GM18507 (cell line): ENCODE measurements at regions not wholly inside any gene's neighbourhood (a gene's known extent, or its start where the extent isn't known, plus 50 kb on each side); places are given as distances from the start of the nearest gene placed in this dataset.

Source experiments
- DNase-seq: peaks from one replicate; pipeline ENCODE4 v3.0.0; 2011; ENCODE audit warnings: low read depth; ENCODE audit not compliant: insufficient read length; ENCODE audit errors: extremely low spot score
- FAIRE-seq: peaks from 2 replicates; lab custom pipeline; 2011; peaks lifted over from hg19 to GRCh38; lab: Jason Lieb, UNC

DNA sequence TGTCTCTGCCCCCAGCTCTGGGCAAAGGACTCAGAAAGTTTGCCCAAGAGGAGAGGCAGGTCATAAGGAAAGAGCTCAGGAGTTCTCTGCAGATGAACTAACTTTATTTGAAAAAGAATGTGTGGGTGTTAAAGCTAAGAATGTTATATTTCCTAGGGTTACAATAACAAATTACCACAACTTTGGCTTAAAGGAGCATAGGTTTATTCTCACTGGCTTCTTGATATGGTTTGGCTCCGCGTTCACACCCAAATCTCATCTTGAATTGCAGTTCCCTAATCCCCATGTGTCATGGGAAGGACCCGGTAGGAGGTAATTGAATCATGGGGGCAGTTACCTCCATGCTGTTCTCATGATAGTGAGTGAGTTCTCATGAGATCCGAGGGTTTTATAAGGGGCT, 383.7 kb upstream of the CFAP20DC start:
- FAIRE-seq (no peak), DNase-seq (no peak)

DNA sequence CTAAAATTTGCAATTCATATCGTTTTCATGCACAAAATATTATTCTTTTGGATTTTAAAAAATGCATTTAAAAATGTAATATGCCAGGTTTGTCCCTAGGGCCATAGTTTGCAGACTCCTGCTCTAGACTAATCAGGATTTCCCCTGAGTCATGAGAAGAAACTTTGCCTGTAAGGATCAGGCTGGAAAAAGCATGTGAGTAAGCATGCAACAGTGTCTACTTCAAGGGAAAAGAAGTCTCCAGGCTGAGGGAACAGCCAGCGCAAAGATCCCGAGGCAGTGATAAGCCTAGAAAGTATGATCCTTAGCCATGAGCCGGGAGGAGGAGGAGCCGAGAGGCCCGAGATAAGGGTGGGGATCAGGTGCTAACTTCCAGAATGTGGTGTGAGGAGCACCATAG, 382.8 kb upstream of the CFAP20DC start:
- DNase-seq (no peak), FAIRE-seq (no peak)

DNA sequence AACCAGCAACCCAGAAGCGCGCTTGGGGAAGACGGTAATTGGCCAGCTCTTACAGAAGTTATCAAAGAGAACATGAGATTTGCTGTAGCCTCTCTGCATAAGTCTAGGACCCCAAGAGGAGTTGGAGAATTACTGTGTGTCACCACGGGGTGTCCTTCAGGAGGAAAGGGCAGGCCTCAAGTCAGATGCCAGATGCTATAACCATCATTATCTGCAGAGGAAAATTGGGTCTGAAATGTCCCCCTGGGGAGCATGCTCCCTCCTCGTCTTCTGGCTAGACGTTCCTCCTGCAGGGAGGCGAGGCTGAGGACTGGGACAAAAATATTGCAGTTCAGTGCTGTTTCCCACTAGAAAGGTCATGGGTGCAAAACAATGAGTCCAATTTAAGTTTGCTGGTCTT, 380.5 kb upstream of the CFAP20DC start:
- no peak for DNase-seq
- FAIRE-seq = no peak

DNA sequence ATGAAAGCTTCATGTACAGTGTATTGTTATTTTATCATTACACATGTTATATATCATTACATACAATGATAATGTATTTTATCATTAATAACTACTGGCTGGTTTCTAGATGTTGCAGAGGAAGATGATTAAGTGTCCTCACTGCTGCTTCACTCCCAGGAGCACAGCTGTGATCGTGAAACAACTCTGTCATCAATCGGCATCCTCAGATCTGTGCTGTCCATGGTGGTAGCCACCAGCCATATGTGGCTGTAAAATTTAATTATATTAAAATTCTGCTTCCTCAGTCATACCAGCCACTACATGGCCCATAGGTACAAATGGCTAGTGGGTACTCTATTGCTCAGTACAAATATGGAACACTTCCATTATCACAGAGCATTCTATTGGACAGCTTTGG, 379.4 kb upstream of the CFAP20DC start:
- FAIRE-seq (no peak), DNase-seq (no peak)

DNA sequence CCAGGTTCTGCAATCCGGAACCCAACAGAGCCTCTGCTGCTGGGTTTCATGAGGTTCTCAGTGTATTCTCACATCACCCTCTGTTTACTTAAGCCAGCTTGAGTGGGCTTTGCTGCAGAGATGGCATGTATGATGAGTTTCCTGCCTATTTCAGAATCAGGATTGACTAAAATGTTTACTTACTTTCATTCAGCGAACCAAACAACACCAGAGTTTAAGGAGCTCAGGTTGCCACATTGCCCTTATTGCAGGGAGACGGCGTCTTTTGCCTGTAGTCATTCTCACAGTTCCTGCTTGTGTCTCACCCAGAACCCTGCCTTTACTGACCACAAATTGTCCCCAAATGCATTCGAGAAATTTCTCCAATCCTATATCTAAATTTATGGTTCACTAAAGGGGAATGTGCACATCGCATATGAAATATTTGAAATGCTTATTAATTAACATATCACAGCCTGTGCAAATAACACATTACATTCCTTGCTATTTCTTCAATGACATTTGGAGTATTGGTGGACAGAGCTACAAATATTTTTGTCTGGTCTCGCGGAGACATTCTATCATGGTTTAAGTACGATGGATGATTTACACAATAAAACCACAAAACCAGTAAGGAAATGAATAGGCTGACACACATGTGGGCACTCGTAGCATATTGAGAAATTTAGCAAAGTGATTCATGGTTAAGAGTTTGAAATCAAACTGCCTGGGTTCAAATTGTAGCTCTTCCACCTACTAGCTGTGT, 377.2 kb upstream of the CFAP20DC start:
- no peak for DNase-seq
- no peak for FAIRE-seq

DNA sequence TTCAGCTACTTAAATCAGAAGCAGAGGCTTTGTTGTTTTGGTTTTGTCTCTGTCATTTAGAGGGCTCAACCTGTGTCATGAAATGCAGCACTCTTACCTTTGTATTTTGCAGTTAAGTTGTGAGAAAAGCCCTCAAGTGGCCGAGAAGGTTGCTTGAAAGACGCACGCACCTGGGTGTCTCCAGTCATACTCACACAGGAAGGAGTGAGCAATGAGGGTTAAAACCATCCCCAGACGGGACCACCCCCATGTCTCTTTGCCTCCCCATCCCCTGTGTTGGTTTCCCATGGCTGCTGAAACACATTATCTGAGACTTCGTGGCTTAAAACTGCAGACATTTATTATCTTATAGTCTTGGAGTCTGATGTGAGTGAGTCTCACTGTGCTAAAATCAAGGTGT, 376.1 kb upstream of the CFAP20DC start:
- FAIRE-seq (peak; percentile 39), DNase-seq (no peak)

DNA sequence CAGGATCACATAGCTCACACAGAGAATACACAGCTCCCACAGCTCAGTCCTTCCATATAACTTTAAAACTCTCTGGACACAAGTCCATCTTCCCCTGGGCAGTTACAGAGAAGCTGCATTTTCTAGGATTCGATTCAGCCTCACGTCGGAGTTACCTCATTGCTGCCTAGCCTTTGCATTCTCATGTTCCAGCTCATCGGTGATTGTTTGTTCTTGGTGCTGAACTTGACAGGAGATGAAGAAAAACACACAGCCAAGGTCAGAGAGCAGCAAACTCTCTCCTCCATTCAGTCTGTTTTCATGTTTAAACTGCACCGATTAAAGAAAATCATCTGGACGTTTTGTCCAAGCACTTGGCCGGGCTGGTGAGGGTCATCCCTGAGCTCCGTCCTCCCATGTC, 375.5 kb upstream of the CFAP20DC start:
- FAIRE-seq (no peak), DNase-seq (no peak)

DNA sequence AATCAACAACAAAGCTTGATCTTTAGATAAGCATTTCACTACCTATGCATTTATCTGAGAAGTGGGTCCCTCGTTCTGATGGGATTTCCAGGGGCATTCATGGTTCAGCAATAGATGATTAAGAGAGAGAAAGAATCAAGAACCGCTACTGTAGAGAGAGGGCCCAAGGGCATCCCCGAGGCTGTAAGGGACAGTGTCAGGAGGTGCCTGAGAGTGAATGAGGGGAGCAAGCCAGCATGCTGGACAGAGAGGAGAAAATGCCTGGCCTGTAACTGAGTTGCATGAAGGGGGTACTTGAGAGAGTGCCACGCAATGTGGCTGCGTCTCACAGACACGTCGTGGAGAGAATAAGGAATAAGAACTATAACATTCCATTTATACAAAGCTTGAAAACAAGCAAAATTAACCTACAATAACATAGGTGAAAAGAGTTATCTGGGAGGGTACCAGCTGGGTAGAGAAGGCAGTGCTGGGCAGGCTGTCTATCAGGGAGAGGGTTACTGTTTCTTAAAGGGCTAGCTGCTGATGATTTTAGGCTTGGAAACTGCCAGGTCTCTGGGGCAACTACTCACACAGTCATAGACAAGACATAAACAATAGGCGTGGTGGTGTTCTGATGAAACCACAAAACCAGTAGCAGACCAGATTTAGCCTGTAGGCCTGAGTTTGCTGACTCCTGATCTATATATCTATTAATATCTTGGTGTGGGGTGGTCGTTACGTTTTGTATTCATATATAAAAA, 374.6 kb upstream of the CFAP20DC start:
- no peak for DNase-seq
- FAIRE-seq = no peak

DNA sequence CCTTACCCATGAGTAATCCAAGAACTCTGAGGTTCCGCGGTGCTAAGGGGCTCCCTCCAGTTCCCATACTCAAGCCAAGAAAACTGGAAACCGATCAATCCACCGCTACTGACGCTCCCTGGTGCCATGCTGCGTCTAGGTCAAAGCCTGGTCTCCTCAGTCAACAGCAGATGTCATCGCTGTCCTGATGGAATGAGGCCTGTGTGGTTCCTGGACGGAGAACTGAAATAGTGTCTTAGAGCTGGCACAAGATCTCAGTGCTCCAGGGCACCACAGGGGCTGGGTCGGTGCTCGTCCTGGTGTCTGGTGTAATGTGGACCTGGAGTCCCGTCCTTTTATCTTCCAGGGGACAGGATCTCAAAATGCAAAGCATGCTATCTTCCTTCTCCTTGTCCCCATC, 373.9 kb upstream of the CFAP20DC start:
- FAIRE-seq (peak; percentile 46), DNase-seq (no peak)

DNA sequence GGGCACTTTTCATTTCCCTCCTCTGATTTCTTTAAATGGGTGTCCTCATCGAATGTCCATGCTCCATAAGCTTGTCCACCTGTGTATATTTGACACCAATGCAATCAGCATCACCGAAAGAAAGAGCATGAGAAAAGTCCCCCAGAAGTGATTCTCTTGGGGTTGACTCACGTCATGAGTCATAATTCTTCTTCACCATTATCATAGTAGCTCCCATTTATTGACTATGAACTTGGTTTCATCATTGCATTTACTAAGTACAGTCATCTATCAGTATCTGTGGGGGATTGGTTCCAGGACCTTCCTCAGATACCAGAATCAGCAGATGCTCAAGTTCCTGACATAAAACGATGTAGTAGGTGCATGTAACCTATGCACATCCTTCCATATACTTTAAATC, 372.5 kb upstream of the CFAP20DC start:
- FAIRE-seq (peak; percentile 35), DNase-seq (no peak)

DNA sequence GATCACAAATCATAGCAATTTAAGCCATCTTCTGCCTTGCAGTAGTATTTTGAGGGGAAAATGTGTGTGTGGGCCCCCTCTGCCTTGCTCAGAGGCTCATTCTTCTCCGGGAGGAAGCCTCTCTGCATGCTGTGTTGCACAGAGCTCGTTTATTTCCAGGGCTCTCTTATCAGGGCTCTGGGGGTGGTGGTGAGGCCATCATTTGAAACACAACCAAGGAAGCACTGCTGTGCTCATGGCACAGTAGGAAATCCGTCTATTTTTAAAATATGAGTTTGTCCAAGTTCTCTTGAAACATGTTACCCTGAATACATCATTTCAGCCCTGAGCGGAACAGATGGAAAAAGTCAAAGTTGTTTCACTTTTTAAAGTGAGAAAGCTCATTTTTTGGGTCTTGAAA, 369.0 kb upstream of the CFAP20DC start:
- FAIRE-seq = no peak
- no peak for DNase-seq

DNA sequence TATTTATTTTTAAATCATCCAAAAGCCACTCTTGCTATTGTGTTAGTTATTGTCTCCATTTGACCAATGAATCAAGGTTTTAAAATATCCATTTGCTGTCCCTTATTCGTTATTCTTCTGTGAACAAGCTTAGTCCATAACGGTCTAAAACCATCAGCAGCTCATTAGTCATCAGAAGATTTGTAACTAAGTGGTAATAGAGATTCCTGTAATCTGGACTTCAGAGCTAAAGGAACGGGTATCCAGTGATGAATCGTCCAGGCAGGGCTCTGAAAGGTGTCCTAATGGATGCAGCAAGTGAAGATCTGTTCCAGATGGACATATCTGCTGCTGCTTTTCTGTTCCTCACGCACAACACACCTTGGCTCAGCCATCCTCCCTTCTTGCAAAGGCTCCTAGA, 362.7 kb upstream of the CFAP20DC start:
- FAIRE-seq = no peak
- no peak for DNase-seq

DNA sequence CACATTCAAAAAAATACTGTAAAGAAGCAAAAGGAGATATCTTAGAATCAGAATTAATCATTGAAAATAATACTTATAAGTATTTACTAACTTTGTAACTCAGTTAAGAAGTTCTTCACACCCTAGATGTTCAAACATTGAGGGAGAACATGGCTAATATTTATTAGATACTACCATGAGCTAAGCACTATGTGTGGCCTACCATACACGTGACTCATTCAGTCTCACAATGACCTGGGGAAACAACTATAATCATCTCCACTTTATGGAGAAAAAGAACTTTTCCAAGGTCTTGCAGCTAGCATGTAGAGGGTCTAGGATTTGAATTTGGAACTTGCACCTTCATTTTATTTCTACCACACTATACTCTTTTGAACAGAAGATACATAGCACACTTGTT, 361.9 kb upstream of the CFAP20DC start:
- FAIRE-seq (no peak), DNase-seq (no peak)

DNA sequence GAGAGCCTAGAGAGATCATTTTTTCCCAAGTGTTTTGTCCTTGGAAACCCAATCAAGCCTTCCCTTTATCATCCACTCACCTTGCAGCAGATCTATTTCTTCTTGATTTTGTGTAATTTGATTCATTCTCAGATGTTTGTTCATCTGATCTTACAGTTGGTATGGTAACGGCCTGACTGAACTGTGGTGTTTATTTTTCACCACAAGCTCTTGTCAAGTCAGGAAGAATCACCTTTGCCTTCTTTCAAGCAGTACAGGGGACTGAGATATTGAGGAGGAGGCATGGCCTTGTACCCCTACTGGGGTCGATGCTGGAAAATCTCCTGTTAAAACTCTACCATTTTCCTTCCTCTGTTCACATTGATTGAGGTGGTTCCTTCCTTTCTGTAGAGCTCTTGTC, 361.4 kb upstream of the CFAP20DC start:
- DNase-seq = no peak
- no peak for FAIRE-seq

DNA sequence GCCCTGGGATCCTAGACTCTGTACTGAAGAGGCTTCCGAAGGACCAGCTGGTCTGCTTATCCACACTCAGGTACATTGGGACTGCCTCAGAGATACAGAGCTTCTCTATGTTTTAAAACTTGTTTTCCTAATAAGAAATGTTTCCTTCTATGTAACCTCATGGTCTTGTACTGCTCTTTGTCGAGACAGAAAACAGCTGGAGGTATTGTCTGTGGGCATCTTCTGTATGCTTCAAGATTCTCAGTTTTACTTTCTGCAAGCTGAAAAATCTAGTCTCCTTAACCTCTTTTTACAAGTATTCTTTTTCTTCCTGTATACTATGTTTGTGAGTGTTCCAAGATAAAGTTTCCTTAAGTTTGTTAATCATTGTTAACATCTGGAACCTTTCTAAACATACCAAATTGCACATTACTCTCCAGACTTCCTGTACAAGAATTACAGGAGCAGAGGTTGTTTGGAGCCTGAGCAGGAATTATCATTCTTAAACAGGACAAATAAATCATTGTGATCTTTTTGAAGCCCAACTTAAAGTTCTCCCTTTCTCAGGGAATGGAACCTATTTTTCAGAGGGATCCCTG, 358.3 kb upstream of the CFAP20DC start:
- DNase-seq (no peak), FAIRE-seq (peak; percentile 69)

DNA sequence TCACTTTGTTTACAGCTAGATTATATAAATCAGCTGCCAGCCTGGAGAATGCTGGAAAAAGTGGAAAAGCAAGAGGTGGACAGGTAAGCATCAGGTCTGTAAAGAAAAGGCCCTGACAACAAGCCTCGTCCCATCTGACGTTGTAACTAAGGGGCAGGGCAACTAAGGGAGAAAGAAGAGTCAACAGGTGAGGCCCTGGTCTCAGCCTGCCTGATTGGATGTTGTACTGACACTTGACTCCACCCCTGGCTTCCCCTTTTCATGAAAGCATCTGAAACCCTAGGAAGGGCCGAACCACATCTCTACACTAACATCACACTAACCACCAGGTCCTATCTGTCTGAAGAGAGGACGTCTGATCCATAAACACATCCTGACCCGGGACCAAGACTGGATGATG, 357.6 kb upstream of the CFAP20DC start:
- no peak for DNase-seq
- no peak for FAIRE-seq

DNA sequence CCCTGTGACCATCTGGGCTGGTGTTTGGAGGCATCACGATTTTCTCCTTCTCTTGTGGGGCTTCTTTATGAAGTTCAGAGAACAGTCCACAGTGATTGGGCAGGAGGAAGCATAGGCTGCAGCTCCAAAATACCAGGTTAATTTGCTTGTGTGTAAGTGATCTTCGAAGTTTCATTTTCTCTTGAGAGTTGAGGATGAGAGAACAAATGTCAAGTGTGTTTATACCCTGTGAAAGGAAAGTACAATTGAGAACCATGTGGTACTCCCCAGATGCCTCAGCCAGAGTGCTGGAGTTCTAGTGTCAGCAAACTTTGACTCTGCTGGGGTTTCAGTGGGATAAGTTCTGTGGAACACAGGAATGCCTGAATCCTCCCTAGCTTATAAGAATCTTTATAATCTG, 357.1 kb upstream of the CFAP20DC start:
- DNase-seq (no peak), FAIRE-seq (peak; percentile 89)

DNA sequence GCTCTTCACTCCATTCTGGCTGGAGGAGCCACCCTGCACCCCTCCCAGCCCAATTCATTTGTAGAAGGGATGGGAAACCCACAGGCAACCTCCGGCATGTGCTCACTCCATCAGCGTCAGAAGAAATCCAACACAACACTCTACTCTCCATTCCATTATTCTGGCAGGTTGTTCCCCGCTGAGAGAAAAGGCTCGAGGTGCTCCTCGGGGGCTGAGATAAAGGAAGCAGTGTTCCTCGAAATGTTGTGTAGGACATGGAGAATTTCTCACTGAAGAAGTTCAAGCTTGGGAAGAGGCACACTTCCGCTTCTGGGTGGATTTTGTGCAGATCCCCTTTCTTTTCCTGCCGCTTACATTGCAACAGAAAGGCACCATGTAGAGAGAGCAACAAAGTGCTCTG, 355.0 kb upstream of the CFAP20DC start:
- FAIRE-seq (no peak), DNase-seq (no peak)

DNA sequence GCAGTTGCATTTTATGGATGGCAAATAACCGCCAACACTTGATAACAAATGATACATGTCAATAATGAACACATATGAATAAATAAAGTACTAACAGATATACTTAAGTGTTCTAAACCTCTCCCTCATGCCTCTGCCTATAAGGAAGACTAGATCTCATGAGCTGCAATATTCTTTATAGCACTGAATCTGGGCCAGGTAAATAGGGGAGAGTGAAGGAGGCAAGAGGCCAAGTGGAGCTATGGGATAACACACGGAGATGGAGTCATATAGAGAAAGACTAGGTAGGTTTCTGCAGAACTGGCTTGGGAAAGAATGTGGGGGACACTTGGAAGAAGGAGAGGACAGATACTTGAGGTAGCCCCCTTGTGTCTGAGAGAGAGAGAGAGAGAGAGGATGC, 354.2 kb upstream of the CFAP20DC start:
- DNase-seq (no peak), FAIRE-seq (no peak)

DNA sequence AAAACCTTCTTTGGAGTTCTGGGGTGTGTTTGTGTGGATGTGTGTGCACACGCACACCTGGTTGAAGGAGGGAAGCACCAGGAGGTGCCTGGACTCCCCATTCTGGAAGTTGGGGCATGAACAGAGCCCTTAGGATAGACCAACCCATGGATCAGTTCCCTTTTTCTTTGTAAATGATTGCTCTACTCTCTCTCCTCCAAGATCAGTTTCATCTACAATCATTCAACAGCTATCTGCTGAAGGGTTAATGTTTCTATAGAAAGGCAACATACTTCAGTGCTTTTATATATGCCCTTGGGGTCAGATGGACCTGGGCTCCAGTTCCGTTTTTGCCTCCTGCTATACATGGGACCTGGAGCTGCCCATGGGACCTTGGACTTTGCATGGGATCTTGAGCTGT, 352.1 kb upstream of the CFAP20DC start:
- no peak for DNase-seq
- FAIRE-seq = peak; percentile 26

DNA sequence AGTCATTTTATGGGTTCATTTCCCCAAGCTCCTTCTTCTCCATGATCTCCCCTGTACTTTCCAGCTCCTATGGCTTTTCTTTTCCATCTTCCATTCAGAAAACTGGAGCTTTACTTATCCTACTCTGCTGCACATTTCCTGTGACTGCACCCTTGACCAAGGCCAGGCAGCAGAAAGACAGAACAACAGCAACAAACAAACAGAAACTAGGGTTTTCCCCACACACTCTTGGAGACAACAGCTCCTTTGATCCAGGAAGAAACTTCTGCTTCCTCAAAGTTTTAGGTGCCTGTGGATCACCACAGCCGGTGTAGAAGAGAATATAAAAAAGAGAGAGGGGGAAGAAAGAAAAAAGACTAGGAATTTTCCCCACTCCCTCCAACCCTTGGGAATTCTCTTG, 342.3 kb upstream of the CFAP20DC start:
- FAIRE-seq (no peak), DNase-seq (no peak)
